Colonic mucosa (tissue), 4 donors: ENCODE measurements at regions not wholly inside any gene's neighbourhood (a gene's known extent, or its start where the extent isn't known, plus 50 kb on each side); places are given as distances from the start of the nearest gene placed in this dataset.

ENCODE experiments used
- DNase-seq: peaks from one replicate; pipeline ENCODE4 v3.0.0-alpha.2; 2020
- H3K27ac ChIP-seq: fragments of 200-600 bp; one replicate; pipeline ENCODE4 v1.8.0; 2021
- H3K27me3 ChIP-seq: fragments of 200-600 bp; one replicate; pipeline ENCODE4 v1.8.0; 2021
- H3K36me3 ChIP-seq: fragments of 200-600 bp; one replicate; pipeline ENCODE4 v1.8.0; 2021
- H3K4me1 ChIP-seq: fragments of 200-600 bp; one replicate; pipeline ENCODE4 v1.8.0; 2021; ENCODE audit warnings: mild to moderate bottlenecking
- H3K4me3 ChIP-seq: fragments of 200-600 bp; one replicate; pipeline ENCODE4 v1.8.0; 2021
- H3K9ac ChIP-seq, 2 donors: one replicate each; pipeline ENCODE4 v1.7.0; 2013; ENCODE audit warnings: control low read depth in 2 of 2, low read depth in 2 of 2, low read length in 2 of 2
- H3K9me3 ChIP-seq: fragments of 200-600 bp; one replicate; pipeline ENCODE4 v1.8.0; 2021
- CTCF ChIP-seq: fragments of 200-600 bp; IDR thresholded peaks from one replicate; pipeline ENCODE4 v1.8.0; 2022; ENCODE audit warnings: antibody characterized with exemption, mild to moderate bottlenecking
- intact Hi-C: fragments of 100-400 bp; cut with DNase I; formaldehyde crosslinking; loops from one replicate; pipeline ENCODE4 v1.14.1; 2022
- donor health status: healthy.
- donor health status: DM: no; HTN: no; CAD: no.
- donor health status: DM: no; HTN: no; CAD: no.

DNA sequence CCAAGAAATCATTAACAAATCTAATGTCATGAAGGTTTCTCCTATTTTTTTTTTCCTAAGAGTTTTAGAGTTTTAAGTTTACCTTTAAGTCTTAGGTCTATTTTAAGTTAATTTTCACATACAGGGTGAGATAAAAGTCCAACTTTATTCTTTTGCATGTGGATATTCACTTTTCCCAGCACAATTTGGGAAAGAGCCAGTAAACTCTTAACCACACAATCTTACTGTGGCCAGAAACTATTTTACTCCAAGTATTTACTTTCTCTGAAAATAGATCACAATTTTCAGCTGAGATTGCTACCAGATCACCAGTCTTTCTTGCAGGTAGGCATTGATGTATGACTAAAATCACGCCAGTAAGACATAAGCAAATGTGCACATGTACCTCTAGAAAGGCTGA lies 728.5 kb downstream of the TNS3 start:
- Histone ChIP-seq H3K9ac (no peak overlapping the region), H3K4me3 (no peak overlapping the region)
- intact Hi-C loops: no loop called here

DNA sequence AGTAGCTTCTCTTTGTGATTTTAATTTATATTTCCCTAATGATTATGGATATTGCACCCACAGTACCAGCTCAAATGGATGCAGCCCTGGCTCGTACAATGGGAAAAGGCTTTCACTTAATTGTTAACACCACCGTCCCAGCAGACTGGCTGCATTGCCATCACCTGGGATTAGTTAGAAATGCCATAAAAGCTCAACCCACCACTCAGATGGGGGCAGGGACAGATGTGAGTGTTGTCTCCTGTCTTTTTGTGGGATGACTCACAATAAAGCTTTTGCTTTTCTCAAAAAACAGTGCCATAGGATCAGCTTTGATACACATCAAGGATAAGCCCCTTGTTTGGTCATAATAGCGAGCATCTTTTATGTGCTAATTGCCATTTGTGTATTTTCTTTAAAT lies 729.1 kb downstream of the TNS3 start:
- H3K4me3 ChIP-seq: no peak overlapping the region
- no peaks in the 10 kb centered on the region for H3K4me1 ChIP-seq
- intact Hi-C loops: no loop called here
- no peaks in the 10 kb centered on the region for H3K36me3 ChIP-seq
- H3K9ac ChIP-seq: no peak overlapping the region
- no peaks in the 10 kb centered on the region for H3K27me3 ChIP-seq
- no peak overlapping the region for H3K27ac ChIP-seq
- no peak for DNase-seq
- TF ChIP-seq CTCF: no peak
- no peaks in the 10 kb centered on the region for H3K9me3 ChIP-seq

More for the DNA sequence above, 728.5 kb downstream of the TNS3 start:
- DNase-seq: no peak
- H3K36me3 ChIP-seq: no peaks in the 10 kb centered on the region
- no peaks in the 10 kb centered on the region for H3K4me1 ChIP-seq
- H3K9me3 ChIP-seq: no peaks in the 10 kb centered on the region
- TF ChIP-seq CTCF: no peak
- H3K27me3 ChIP-seq: no peaks in the 10 kb centered on the region
- no peak overlapping the region for H3K27ac ChIP-seq

DNA sequence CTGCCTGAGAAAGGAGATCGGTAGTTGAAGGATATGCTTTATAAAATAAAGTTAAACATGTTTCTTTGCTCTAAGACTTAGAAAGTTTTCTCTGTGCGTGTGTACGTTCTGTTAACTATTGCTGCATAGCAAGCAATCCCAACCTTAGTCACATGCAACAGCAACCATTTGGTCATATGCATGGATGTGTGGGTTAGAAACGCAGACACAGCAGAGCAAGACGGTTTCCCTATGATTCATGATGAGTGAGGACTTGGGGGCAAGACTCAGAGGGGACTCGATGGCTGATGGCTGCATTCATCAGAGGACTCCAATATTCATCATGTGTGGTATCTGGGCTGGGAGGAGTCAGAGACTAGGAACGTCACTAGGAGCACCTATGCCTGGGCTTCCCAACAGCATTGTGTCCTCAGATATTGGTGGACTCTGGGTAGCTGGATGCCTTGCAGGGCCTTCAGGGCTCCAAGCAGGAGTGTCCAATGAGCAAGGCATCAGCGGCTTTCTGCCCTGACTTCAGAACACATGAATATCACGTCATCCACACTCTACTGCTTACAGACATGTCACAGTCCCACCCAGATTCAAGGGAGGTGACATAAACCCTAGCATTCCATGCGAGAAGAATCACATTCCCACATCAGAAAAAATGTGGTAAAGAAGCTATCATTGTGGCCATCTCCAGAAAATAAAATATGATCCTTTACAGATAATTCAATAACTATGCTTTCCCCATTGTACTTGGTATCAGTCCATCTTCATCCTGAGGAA lies 731.2 kb downstream of the TNS3 start:
- TF ChIP-seq CTCF: no peak
- Histone ChIP-seq H3K9ac (no peak overlapping the region), H3K27ac (no peak overlapping the region), H3K9me3 (no peaks in the 10 kb centered on the region), H3K36me3 (no peaks in the 10 kb centered on the region), H3K4me1 (no peaks in the 10 kb centered on the region), H3K27me3 (no peaks in the 10 kb centered on the region), H3K4me3 (no peak overlapping the region)
- intact Hi-C loops: no loop called here
- DNase-seq: no peak

GRCh38 chr7:46848944-46849343 lies 733.0 kb downstream of the TNS3 start:
- Histone ChIP-seq H3K9ac (no peak overlapping the region), H3K27me3 (no peaks in the 10 kb centered on the region)
- no peak for DNase-seq

GRCh38 chr7:46848311-46848710 lies 733.6 kb downstream of the TNS3 start:
- intact Hi-C loops: no loop called here
- H3K27ac ChIP-seq: no peak overlapping the region

More at GRCh38 chr7:46848944-46849343, 733.0 kb downstream of the TNS3 start:
- Histone ChIP-seq H3K27ac (no peak overlapping the region), H3K4me3 (no peak overlapping the region), H3K4me1 (no peaks in the 10 kb centered on the region), H3K9me3 (no peaks in the 10 kb centered on the region), H3K36me3 (no peaks in the 10 kb centered on the region)
- intact Hi-C loops: no loop called here
- TF ChIP-seq CTCF: no peak

More at GRCh38 chr7:46848311-46848710, 733.6 kb downstream of the TNS3 start:
- H3K4me1 ChIP-seq: no peaks in the 10 kb centered on the region
- TF ChIP-seq CTCF: no peak
- H3K9me3 ChIP-seq: no peaks in the 10 kb centered on the region
- H3K27me3 ChIP-seq: no peaks in the 10 kb centered on the region
- no peaks in the 10 kb centered on the region for H3K36me3 ChIP-seq
- DNase-seq: no peak
- H3K9ac ChIP-seq: no peak overlapping the region
- H3K4me3 ChIP-seq: no peak overlapping the region
